Keratinocyte (primary cell): ENCODE measurements at regions not wholly inside any gene's neighbourhood (a gene's known extent, or its start where the extent isn't known, plus 50 kb on each side); places are given as distances from the start of the nearest gene placed in this dataset.

ENCODE experiments used
- DNase-seq: peaks from one replicate; pipeline ENCODE4 v3.0.0-alpha.2; 2011; ENCODE audit warnings: low read depth, missing footprints, low spot score
- FAIRE-seq: peaks from 2 replicates; lab custom pipeline; 2011; peaks lifted over from hg19 to GRCh38; lab: Jason Lieb, UNC
- H2AFZ ChIP-seq: 2 replicates; pipeline ENCODE4 v1.6.0; 2012; ENCODE audit warnings: low read length, control low read depth, inconsistent platforms; ENCODE audit not compliant: control insufficient read depth
- H3K27ac ChIP-seq: 2 replicates; pipeline ENCODE4 v1.5.1; 2011; ENCODE audit warnings: low read length; ENCODE audit not compliant: control insufficient read depth, insufficient read depth
- H3K27me3 ChIP-seq: 3 replicates; pipeline ENCODE4 v1.6.0; 2011; ENCODE audit warnings: low read length; ENCODE audit not compliant: control insufficient read depth, insufficient read depth; ENCODE audit errors: extremely low read depth
- H3K36me3 ChIP-seq, 2 experiments: 2 replicates in 1 of 2; 3 replicates in 1 of 2; pipeline ENCODE4 v1.5.1; 2011; ENCODE audit warnings: low read length in 2 of 2, mild to moderate bottlenecking in 1 of 2; ENCODE audit not compliant: control insufficient read depth in 2 of 2, insufficient read depth in 2 of 2; ENCODE audit errors: extremely low read depth in 1 of 2
- H3K4me1 ChIP-seq: 3 replicates; pipeline ENCODE4 v1.5.1; 2011; ENCODE audit warnings: low read length; ENCODE audit not compliant: control insufficient read depth, insufficient read depth; ENCODE audit errors: extremely low read depth
- H3K4me2 ChIP-seq: 3 replicates; pipeline ENCODE4 v1.6.0; 2011; ENCODE audit warnings: low read depth, low read length; ENCODE audit not compliant: control insufficient read depth, insufficient read depth; ENCODE audit errors: extremely low read depth
- H3K4me3 ChIP-seq, 3 experiments: fragments of 200-600 bp in 1 of 3; sonication (generic) in 1 of 3; 2 replicates in 2 of 3; 3 replicates in 1 of 3; pipeline ENCODE4 v1.5.1; 2011 to 2016; ENCODE audit warnings: low read length in 3 of 3, mild to moderate bottlenecking in 3 of 3, control low read depth in 2 of 3, inconsistent platforms in 1 of 3, low read depth in 1 of 3, mixed read lengths in 1 of 3, mixed run types in 1 of 3, moderate library complexity in 1 of 3; ENCODE audit not compliant: control insufficient read depth in 2 of 3, insufficient read depth in 2 of 3; ENCODE audit errors: extremely low read depth in 1 of 3
- H3K79me2 ChIP-seq: 2 replicates; pipeline ENCODE4 v1.6.0; 2012; ENCODE audit warnings: low read length; ENCODE audit not compliant: control insufficient read depth, insufficient read depth
- H3K9ac ChIP-seq: 3 replicates; pipeline ENCODE4 v1.6.0; 2011; ENCODE audit warnings: low read length; ENCODE audit not compliant: control insufficient read depth, insufficient read depth; ENCODE audit errors: extremely low read depth
- H3K9me1 ChIP-seq: 3 replicates; pipeline ENCODE4 v1.6.0; 2011; ENCODE audit warnings: low read length; ENCODE audit not compliant: control insufficient read depth, insufficient read depth; ENCODE audit errors: extremely low read depth
- H3K9me3 ChIP-seq: 2 replicates; pipeline ENCODE4 v1.5.1; 2012; ENCODE audit warnings: low read depth, low read length; ENCODE audit not compliant: control insufficient read depth
- H4K20me1 ChIP-seq: 3 replicates; pipeline ENCODE4 v1.6.0; 2011; ENCODE audit warnings: low read length; ENCODE audit not compliant: control insufficient read depth, insufficient read depth; ENCODE audit errors: extremely low read depth
- EZH2 ChIP-seq: IDR thresholded peaks from one replicate; pipeline ENCODE4 v1.6.1; 2012; ENCODE audit warnings: inconsistent platforms, mild to moderate bottlenecking, low read length, moderate library complexity
- dilution Hi-C: fragments of 300-500 bp; cut with MboI; formaldehyde crosslinking; loops from one replicate; pipeline ENCODE4 v1.7.0; 2020; ENCODE audit warnings: low sequenced_read_pairs; ENCODE audit not compliant: extremely low pct_ligation_motif_present
- TF ChIP-seq, protein P1 (sequence below), 3 experiments: IDR thresholded peaks in 1 of 3; conservative IDR thresholded peaks in 1 of 3; optimal IDR thresholded peaks in 1 of 3; 2 replicates in 2 of 3; 3 replicates in 1 of 3; pipeline versions ENCODE3 to v1.5.1; 2011; ENCODE audit warnings: low read length in 3 of 3, mild to moderate bottlenecking in 3 of 3, moderate library complexity in 2 of 3, control low read depth in 1 of 3, inconsistent platforms in 1 of 3; ENCODE audit not compliant: insufficient read depth in 2 of 3; ENCODE audit errors: extremely low read depth in 1 of 3

- DNase-seq (no peak), FAIRE-seq (no peak)
- H3K9me3 ChIP-seq: no peaks in the 10 kb centered on the region
- no peaks in the 10 kb centered on the region for H3K36me3 ChIP-seq
- peaks cover 3% of the 10 kb centered on the region for H3K27me3 ChIP-seq
- no peak overlapping the region for H3K4me3 ChIP-seq
- no peaks in the 10 kb centered on the region for H3K4me1 ChIP-seq
- no peak overlapping the region for H3K4me2 ChIP-seq
- no peak overlapping the region for H3K27ac ChIP-seq
- dilution Hi-C loops: no loop called here
- H2AFZ ChIP-seq: no peak overlapping the region
- H3K9ac ChIP-seq: no peak overlapping the region
- no peak for TF ChIP-seq EZH2
- TF ChIP-seq, protein P1, sequence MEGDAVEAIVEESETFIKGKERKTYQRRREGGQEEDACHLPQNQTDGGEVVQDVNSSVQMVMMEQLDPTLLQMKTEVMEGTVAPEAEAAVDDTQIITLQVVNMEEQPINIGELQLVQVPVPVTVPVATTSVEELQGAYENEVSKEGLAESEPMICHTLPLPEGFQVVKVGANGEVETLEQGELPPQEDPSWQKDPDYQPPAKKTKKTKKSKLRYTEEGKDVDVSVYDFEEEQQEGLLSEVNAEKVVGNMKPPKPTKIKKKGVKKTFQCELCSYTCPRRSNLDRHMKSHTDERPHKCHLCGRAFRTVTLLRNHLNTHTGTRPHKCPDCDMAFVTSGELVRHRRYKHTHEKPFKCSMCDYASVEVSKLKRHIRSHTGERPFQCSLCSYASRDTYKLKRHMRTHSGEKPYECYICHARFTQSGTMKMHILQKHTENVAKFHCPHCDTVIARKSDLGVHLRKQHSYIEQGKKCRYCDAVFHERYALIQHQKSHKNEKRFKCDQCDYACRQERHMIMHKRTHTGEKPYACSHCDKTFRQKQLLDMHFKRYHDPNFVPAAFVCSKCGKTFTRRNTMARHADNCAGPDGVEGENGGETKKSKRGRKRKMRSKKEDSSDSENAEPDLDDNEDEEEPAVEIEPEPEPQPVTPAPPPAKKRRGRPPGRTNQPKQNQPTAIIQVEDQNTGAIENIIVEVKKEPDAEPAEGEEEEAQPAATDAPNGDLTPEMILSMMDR (optimal IDR thresholded peaks at IDR 0.05 in 1 of 3, IDR thresholded peaks at IDR 0.05 in 1 of 3, conservative IDR thresholded peaks at IDR 0.05 in 1 of 3; ENCODE audit: extremely low read depth in 1 of 3, insufficient read depth in 2 of 3, low read length in 3 of 3): no peak
- no peaks in the 10 kb centered on the region for H3K9me1 ChIP-seq
- no peaks in the 10 kb centered on the region for H3K79me2 ChIP-seq
- H4K20me1 ChIP-seq: no peaks in the 10 kb centered on the region
Measured at GRCh38 chr2:176687342-176687741, 418.1 kb downstream of the MTX2 start.

DNA sequence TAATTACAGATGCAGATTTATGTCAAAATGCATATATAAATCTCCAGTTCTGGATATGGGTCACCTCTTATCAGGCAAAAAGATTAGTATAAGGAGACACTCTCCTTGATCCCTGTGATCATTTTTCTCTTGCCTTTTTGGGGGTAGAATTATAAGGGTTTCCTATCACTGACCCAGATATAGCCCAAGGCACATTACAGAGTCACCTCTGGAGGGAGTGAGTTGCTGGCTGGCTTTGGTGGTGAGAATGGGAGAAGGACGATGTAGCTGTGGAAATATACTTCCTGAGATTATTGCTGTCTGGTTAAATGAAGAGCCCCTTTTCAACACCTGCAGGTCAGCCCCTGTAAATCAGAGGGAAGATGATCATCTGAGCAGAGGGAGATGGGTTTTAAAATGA, 418.7 kb downstream of the MTX2 start:
- Histone ChIP-seq H4K20me1 (no peaks in the 10 kb centered on the region), H3K36me3 (no peaks in the 10 kb centered on the region), H3K27ac (no peak overlapping the region), H3K79me2 (no peaks in the 10 kb centered on the region), H3K4me3 (no peak overlapping the region), H2AFZ (no peak overlapping the region), H3K4me2 (no peak overlapping the region), H3K4me1 (no peaks in the 10 kb centered on the region), H3K9me1 (no peaks in the 10 kb centered on the region), H3K9ac (no peak overlapping the region), H3K27me3 (peaks cover under 1% of the 10 kb centered on the region), H3K9me3 (no peaks in the 10 kb centered on the region)
- TF ChIP-seq, protein P1 (optimal IDR thresholded peaks at IDR 0.05 in 1 of 3, IDR thresholded peaks at IDR 0.05 in 1 of 3, conservative IDR thresholded peaks at IDR 0.05 in 1 of 3; ENCODE audit: extremely low read depth in 1 of 3, insufficient read depth in 2 of 3, low read length in 3 of 3): no peak
- no peak for TF ChIP-seq EZH2
- no peak for FAIRE-seq
- dilution Hi-C loops: no loop called here
- no peak for DNase-seq
